CD8-positive, alpha-beta memory T cell (primary cell): ENCODE measurements at regions not wholly inside any gene's neighbourhood (a gene's known extent, or its start where the extent isn't known, plus 50 kb on each side); places are given as distances from the start of the nearest gene placed in this dataset.

Experiments
- CTCF ChIA-PET: fragments of 350-600 bp; sonication (Branson Sonifier 250); formaldehyde crosslinking; loops from one replicate; lab custom pipeline; 2021; ENCODE audit warnings: antibody characterized with exemption; lab: Charles Lee
- POLR2A ChIA-PET: fragments of 350-600 bp; sonication (Branson Sonifier 250); formaldehyde crosslinking; loops from one replicate; lab custom pipeline; 2021; ENCODE audit warnings: antibody characterized with exemption; lab: Charles Lee
- DNase-seq, 5 donors: peaks; one replicate each; pipeline versions ENCODE4 v3.0.0 to v3.0.0-alpha.2; 2020 to 2022; ENCODE audit warnings: mixed read lengths in 1 of 5
- H3K27ac ChIP-seq: one replicate; pipeline ENCODE4 v1.7.0; 2013; ENCODE audit warnings: low read depth, mild to moderate bottlenecking, low read length, moderate library complexity
- H3K27me3 ChIP-seq: 2 replicates; pipeline ENCODE4 v1.7.0; 2013; ENCODE audit warnings: low read length, mild to moderate bottlenecking; ENCODE audit not compliant: insufficient read depth, poor library complexity, severe bottlenecking
- H3K36me3 ChIP-seq: 2 replicates; pipeline ENCODE4 v1.7.0; 2013; ENCODE audit warnings: mild to moderate bottlenecking, low read length, moderate library complexity; ENCODE audit not compliant: insufficient read depth
- H3K4me1 ChIP-seq: 2 replicates; pipeline ENCODE4 v1.7.0; 2013; ENCODE audit warnings: mild to moderate bottlenecking, low read length, moderate library complexity; ENCODE audit not compliant: insufficient read depth
- H3K4me3 ChIP-seq: 2 replicates; pipeline ENCODE4 v1.7.0; 2013; ENCODE audit warnings: mild to moderate bottlenecking, low read length
- H3K9me3 ChIP-seq: 2 replicates; pipeline ENCODE4 v1.7.0; 2013; ENCODE audit warnings: mild to moderate bottlenecking, low read length
- H3K27ac Mint-ChIP-seq, 8 donors: one replicate each; pipeline ENCODE4 v1.8.0; 2020 to 2021; ENCODE audit warnings: mixed read lengths in 8 of 8, mild to moderate bottlenecking in 6 of 8, inconsistent platforms in 3 of 8, moderate library complexity in 3 of 8
- H3K27me3 Mint-ChIP-seq, 2 donors: one replicate each; pipeline ENCODE4 v1.8.0; 2020 to 2021; ENCODE audit warnings: mixed read lengths in 2 of 2, mild to moderate bottlenecking in 1 of 2, moderate library complexity in 1 of 2
- H3K36me3 Mint-ChIP-seq, 3 donors: one replicate each; pipeline ENCODE4 v1.8.0; 2020 to 2021; ENCODE audit warnings: mixed read lengths in 3 of 3, inconsistent platforms in 1 of 3, mild to moderate bottlenecking in 1 of 3
- H3K4me1 Mint-ChIP-seq, 3 donors: one replicate each; pipeline ENCODE4 v1.8.0; 2020 to 2021; ENCODE audit warnings: mixed read lengths in 3 of 3, inconsistent platforms in 1 of 3, mild to moderate bottlenecking in 1 of 3
- H3K4me3 Mint-ChIP-seq, 7 donors: one replicate each; pipeline ENCODE4 v1.8.0; 2020 to 2021; ENCODE audit warnings: mixed read lengths in 7 of 7, mild to moderate bottlenecking in 6 of 7, moderate library complexity in 4 of 7, inconsistent platforms in 2 of 7
- H3K9me3 Mint-ChIP-seq, 5 donors: one replicate each; pipeline ENCODE4 v1.8.0; 2020 to 2022; ENCODE audit warnings: mixed read lengths in 5 of 5, mild to moderate bottlenecking in 3 of 5, moderate library complexity in 2 of 5, inconsistent platforms in 1 of 5

- Mint-ChIP-seq H3K4me3 (no peak overlapping the region), H3K36me3 (no peaks in the 10 kb centered on the region), H3K9me3 (no peaks in the 10 kb centered on the region), H3K4me1 (no peaks in the 10 kb centered on the region), H3K27me3 (no peaks in the 10 kb centered on the region), H3K27ac (no peak overlapping the region)
- CTCF ChIA-PET = no interaction called here
- no peaks in the 10 kb centered on the region for H3K9me3 ChIP-seq
- POLR2A ChIA-PET = no interaction called here
- no peak overlapping the region for H3K27ac ChIP-seq
- H3K4me3 ChIP-seq = no peak overlapping the region
- H3K4me1 ChIP-seq = no peaks in the 10 kb centered on the region
- H3K36me3 ChIP-seq = no peaks in the 10 kb centered on the region
- no peak for DNase-seq
- no peaks in the 10 kb centered on the region for H3K27me3 ChIP-seq
Measured at GRCh38 chr12:18207266-18207665, 54.1 kb upstream of the PIK3C2G start.

DNA sequence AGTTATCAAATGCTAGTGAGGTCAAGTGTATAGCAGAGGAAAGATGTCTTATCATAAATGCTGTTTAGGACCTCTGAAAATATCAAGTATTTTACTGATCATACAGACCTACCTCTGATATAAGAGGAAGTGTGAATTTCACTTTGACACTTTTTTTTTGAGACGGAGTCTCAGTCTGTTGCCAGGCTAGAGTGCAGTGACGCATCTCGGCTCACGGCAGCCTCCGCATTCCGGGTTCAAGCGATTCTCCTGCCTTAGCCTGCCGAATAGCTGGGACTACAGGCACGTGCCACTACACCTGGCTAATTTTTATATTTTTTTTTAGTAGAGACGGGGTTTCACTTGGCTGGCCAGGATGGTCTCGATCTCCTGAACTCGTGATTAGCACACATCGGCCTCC, 55.1 kb upstream of the PIK3C2G start:
- Histone ChIP-seq H3K27ac (no peak overlapping the region), H3K27me3 (no peaks in the 10 kb centered on the region), H3K4me3 (no peak overlapping the region), H3K36me3 (no peaks in the 10 kb centered on the region), H3K9me3 (no peaks in the 10 kb centered on the region), H3K4me1 (no peaks in the 10 kb centered on the region)
- Mint-ChIP-seq H3K9me3 (no peaks in the 10 kb centered on the region), H3K36me3 (no peaks in the 10 kb centered on the region), H3K27ac (no peak overlapping the region), H3K4me3 (no peak overlapping the region), H3K27me3 (no peaks in the 10 kb centered on the region), H3K4me1 (no peaks in the 10 kb centered on the region)
- DNase-seq = no peak
- POLR2A ChIA-PET = no interaction called here
- CTCF ChIA-PET = no interaction called here

DNA sequence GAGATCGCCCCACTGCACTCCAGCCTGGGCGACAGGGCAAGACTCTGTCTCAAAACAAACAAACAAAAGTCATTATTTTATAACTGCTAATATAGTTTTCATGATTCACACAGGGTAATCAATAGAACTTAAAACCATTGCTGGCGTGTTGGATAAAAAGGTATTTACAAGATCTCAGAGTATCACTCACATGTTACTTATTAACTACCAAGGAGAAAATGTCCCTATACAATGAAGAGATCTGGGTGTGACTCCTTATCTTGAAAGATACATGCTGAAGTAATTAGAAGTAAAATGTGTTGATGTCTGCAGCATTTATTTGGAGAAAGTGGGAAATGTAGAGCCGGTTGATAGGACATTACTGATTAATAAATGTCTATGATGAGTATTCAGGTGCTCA, 57.3 kb upstream of the PIK3C2G start:
- Histone ChIP-seq H3K4me3 (no peak overlapping the region), H3K27ac (no peak overlapping the region), H3K36me3 (no peaks in the 10 kb centered on the region), H3K27me3 (no peaks in the 10 kb centered on the region), H3K4me1 (no peaks in the 10 kb centered on the region), H3K9me3 (no peaks in the 10 kb centered on the region)
- no peak for DNase-seq
- Mint-ChIP-seq H3K4me1 (no peaks in the 10 kb centered on the region), H3K36me3 (no peaks in the 10 kb centered on the region), H3K27ac (no peak overlapping the region), H3K9me3 (no peaks in the 10 kb centered on the region), H3K4me3 (no peak overlapping the region), H3K27me3 (no peaks in the 10 kb centered on the region)
- CTCF ChIA-PET = no interaction called here
- POLR2A ChIA-PET = no interaction called here

- no peak overlapping the region for H3K27ac ChIP-seq
- H3K27ac Mint-ChIP-seq = no peak overlapping the region
- DNase-seq = no peak
- no peaks in the 10 kb centered on the region for H3K36me3 ChIP-seq
- H3K27me3 ChIP-seq = no peaks in the 10 kb centered on the region
- no peaks in the 10 kb centered on the region for H3K27me3 Mint-ChIP-seq
- ChIA-PET POLR2A (no interaction called here), CTCF (no interaction called here)
- no peak overlapping the region for H3K4me3 ChIP-seq
- H3K4me1 Mint-ChIP-seq = no peaks in the 10 kb centered on the region
- no peak overlapping the region for H3K4me3 Mint-ChIP-seq
- H3K36me3 Mint-ChIP-seq = no peaks in the 10 kb centered on the region
- H3K9me3 ChIP-seq = no peaks in the 10 kb centered on the region
- no peaks in the 10 kb centered on the region for H3K4me1 ChIP-seq
- peaks cover 0 to 14% (median 0%) of the 10 kb centered on the region in 5 donors for H3K9me3 Mint-ChIP-seq
Measured at GRCh38 chr12:18192119-18192518, 69.2 kb upstream of the PIK3C2G start.

DNA sequence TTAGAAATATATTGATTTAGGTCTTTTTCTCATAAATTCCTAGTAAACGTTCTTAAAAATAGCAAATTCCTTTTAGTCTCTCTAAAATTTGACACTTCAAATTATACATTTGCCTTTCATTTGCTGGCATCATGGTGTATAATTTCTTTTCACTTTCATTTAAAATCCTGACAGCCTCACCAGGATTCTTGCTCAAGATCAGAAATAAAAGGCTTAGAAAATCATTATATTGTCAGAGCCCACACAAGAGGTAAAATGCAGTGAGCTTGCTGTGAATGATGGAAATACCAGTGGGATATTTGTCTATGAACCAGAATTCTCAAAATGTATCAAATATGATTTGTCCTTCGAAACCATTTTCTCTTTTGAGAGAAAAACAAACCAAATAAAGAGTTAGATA, 78.2 kb upstream of the PIK3C2G start:
- H3K27ac ChIP-seq = no peak overlapping the region
- H3K4me1 ChIP-seq = no peaks in the 10 kb centered on the region
- ChIA-PET POLR2A (no interaction called here), CTCF (no interaction called here)
- H3K9me3 ChIP-seq = no peaks in the 10 kb centered on the region
- Mint-ChIP-seq H3K4me3 (no peak overlapping the region), H3K36me3 (no peaks in the 10 kb centered on the region), H3K27ac (no peak overlapping the region), H3K27me3 (peaks cover 0 to 1% of the 10 kb centered on the region in 2 donors), H3K9me3 (peaks cover 0 to 7% (median 0%) of the 10 kb centered on the region in 5 donors), H3K4me1 (no peaks in the 10 kb centered on the region)
- H3K27me3 ChIP-seq = no peaks in the 10 kb centered on the region
- H3K36me3 ChIP-seq = no peaks in the 10 kb centered on the region
- H3K4me3 ChIP-seq = no peak overlapping the region
- no peak for DNase-seq

DNA sequence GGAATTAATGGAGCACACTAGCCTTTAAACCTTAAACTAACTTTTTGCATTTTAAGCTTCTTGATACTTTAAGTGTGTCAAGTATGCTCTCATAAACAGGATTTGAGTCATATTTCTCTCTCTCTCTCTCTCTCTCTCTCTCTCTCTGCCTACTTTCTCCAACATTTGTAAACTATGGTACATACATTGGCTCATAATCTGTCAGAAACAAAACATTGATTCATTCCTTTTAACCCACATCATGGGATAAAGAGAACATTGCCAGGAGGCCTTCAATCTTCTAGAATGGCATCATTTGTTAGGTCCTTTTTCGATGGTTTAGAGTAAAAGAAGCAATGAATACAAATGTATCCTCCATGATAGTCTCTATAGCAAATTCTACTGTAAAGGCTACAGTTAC, 81.6 kb upstream of the RERGL start:
- Histone ChIP-seq H3K9me3 (no peaks in the 10 kb centered on the region), H3K27me3 (no peaks in the 10 kb centered on the region), H3K36me3 (no peaks in the 10 kb centered on the region), H3K27ac (no peak overlapping the region), H3K4me3 (no peak overlapping the region), H3K4me1 (no peaks in the 10 kb centered on the region)
- Mint-ChIP-seq H3K27ac (no peak overlapping the region), H3K4me1 (no peaks in the 10 kb centered on the region), H3K36me3 (no peaks in the 10 kb centered on the region), H3K27me3 (peaks cover 0 to 1% of the 10 kb centered on the region in 2 donors), H3K9me3 (peaks cover 0 to 18% (median 7%) of the 10 kb centered on the region in 5 donors), H3K4me3 (no peak overlapping the region)
- ChIA-PET CTCF (no interaction called here), POLR2A (no interaction called here)
- no peak for DNase-seq

GRCh38 chr12:18168016-18168415, 78.0 kb upstream of the RERGL start:
- CTCF ChIA-PET = no interaction called here
- H3K4me1 Mint-ChIP-seq = peaks cover 11 to 21% (median 14%) of the 10 kb centered on the region in 3 donors
- no peaks in the 10 kb centered on the region for H3K4me1 ChIP-seq

GRCh38 chr12:18165889-18166288, 75.9 kb upstream of the RERGL start:
- Mint-ChIP-seq H3K9me3 (peaks cover 0 to 2% (median 0%) of the 10 kb centered on the region in 5 donors), H3K27me3 (peaks cover 0 to 4% of the 10 kb centered on the region in 2 donors), H3K4me3 (peak overlapping the region; percentile 13 to 80 (median 75)), H3K27ac (peak overlapping the region in 5 of 8 donors; percentile 41 to 77 (median 67)), H3K4me1 (peaks cover 11 to 21% (median 14%) of the 10 kb centered on the region in 3 donors), H3K36me3 (no peaks in the 10 kb centered on the region)
- H3K27me3 ChIP-seq = no peaks in the 10 kb centered on the region
- POLR2A ChIA-PET = no interaction called here
- no peaks in the 10 kb centered on the region for H3K4me1 ChIP-seq
- peak overlapping the region; percentile 12 for H3K27ac ChIP-seq
- DNase-seq = no peak
- no peaks in the 10 kb centered on the region for H3K36me3 ChIP-seq
- CTCF ChIA-PET = no interaction called here
- H3K4me3 ChIP-seq = no peak overlapping the region
- no peaks in the 10 kb centered on the region for H3K9me3 ChIP-seq

More at GRCh38 chr12:18168016-18168415, 78.0 kb upstream of the RERGL start:
- no peak for DNase-seq
- no peaks in the 10 kb centered on the region for H3K36me3 ChIP-seq
- H3K27me3 ChIP-seq = no peaks in the 10 kb centered on the region
- Mint-ChIP-seq H3K36me3 (no peaks in the 10 kb centered on the region), H3K27me3 (peaks cover 0 to 5% of the 10 kb centered on the region in 2 donors), H3K27ac (no peak overlapping the region), H3K4me3 (no peak overlapping the region), H3K9me3 (peaks cover 0 to 8% (median 5%) of the 10 kb centered on the region in 5 donors)
- no peaks in the 10 kb centered on the region for H3K9me3 ChIP-seq
- POLR2A ChIA-PET = no interaction called here
- no peak overlapping the region for H3K4me3 ChIP-seq
- no peak overlapping the region for H3K27ac ChIP-seq
